ENCODE measurements at regions not wholly inside any gene's neighbourhood (a gene's known extent, or its start where the extent isn't known, plus 50 kb on each side); places are given as distances from the start of the nearest gene placed in this dataset.

- TF ChIP-seq MAX (IDR thresholded peaks at IDR 0.05) (no peak), CEBPB (IDR thresholded peaks at IDR 0.05; ENCODE audit: low read depth) (no peak), ZFX (IDR thresholded peaks at IDR 0.05) (no peak)
- no peak overlapping the region for H3K4me2 ChIP-seq (ENCODE audit: low read length)
- H3K9me3 ChIP-seq (ENCODE audit: control insufficient read depth in 1 of 2, insufficient read depth in 1 of 2, low read depth in 1 of 2, low read length in 2 of 2): peaks cover 0 to 4% of the 10 kb centered on the region in 2 experiments; a peak in 2 of 4 replicates
- no peaks in the 10 kb centered on the region for H3K36me3 ChIP-seq (ENCODE audit: control insufficient read depth in 1 of 2, insufficient read depth in 2 of 2, low read length in 2 of 2)
- intact Hi-C loops (cut with micrococcal nuclease): no loop called here
- no peaks in the 10 kb centered on the region for H3K4me1 ChIP-seq (ENCODE audit: control insufficient read depth in 1 of 2, insufficient read depth in 2 of 2, low read length in 2 of 2)
- no peak overlapping the region for H3K27ac ChIP-seq (ENCODE audit: low read depth, low read length)
- no peaks in the 10 kb centered on the region for H4K20me1 ChIP-seq (ENCODE audit: insufficient read depth)
- ATAC-seq: no peak
- no peaks in the 10 kb centered on the region for H3K27me3 ChIP-seq (ENCODE audit: insufficient read depth, low read length)
- H3K9ac ChIP-seq (ENCODE audit: low read length): no peak overlapping the region
- no peaks in the 10 kb centered on the region for H3K79me2 ChIP-seq (ENCODE audit: insufficient read depth, low read length)
- CTCF ChIA-PET: no interaction called here
- no peak overlapping the region for H3K4me3 ChIP-seq (replicated peaks in 1 of 2; ENCODE audit: low read depth in 1 of 2, low read length in 2 of 2)
- POLR2A ChIA-PET: no interaction called here
- RAD21 ChIA-PET (ENCODE audit: low non-redundant PET in 1 of 2, low total read pairs in 2 of 2, uncharacterized antibody in 2 of 2, unreplicated experiment in 2 of 2): no interaction called here
- H3K9me2 ChIP-seq (ENCODE audit: insufficient read depth): no peaks in the 10 kb centered on the region
- H2AFZ ChIP-seq (ENCODE audit: low read depth, low read length, poor library complexity, severe bottlenecking): no peak overlapping the region
- BruUV-seq (replicated peaks): no TSS peak
- no peak for DNase-seq (ENCODE audit: low read depth, low spot score)
Measured at GRCh38 chr3:22371036-22371435, 620.0 kb upstream of the ZNF385D start.

- DNase-seq (ENCODE audit: low read depth, low spot score) (no peak), ATAC-seq (no peak)
- Histone ChIP-seq H3K4me3 (replicated peaks in 1 of 2; ENCODE audit: low read depth in 1 of 2, low read length in 2 of 2) (no peak overlapping the region), H3K36me3 (ENCODE audit: control insufficient read depth in 1 of 2, insufficient read depth in 2 of 2, low read length in 2 of 2) (no peaks in the 10 kb centered on the region), H3K27me3 (ENCODE audit: insufficient read depth, low read length) (no peaks in the 10 kb centered on the region), H2AFZ (ENCODE audit: low read depth, low read length, poor library complexity, severe bottlenecking) (no peak overlapping the region), H4K20me1 (ENCODE audit: insufficient read depth) (no peaks in the 10 kb centered on the region), H3K27ac (ENCODE audit: low read depth, low read length) (no peak overlapping the region), H3K9me3 (ENCODE audit: control insufficient read depth in 1 of 2, insufficient read depth in 1 of 2, low read depth in 1 of 2, low read length in 2 of 2) (peaks cover 0 to 4% of the 10 kb centered on the region in 2 experiments; a peak in 2 of 4 replicates), H3K9ac (ENCODE audit: low read length) (no peak overlapping the region), H3K79me2 (ENCODE audit: insufficient read depth, low read length) (no peaks in the 10 kb centered on the region), H3K9me2 (ENCODE audit: insufficient read depth) (no peaks in the 10 kb centered on the region), H3K4me2 (ENCODE audit: low read length) (no peak overlapping the region), H3K4me1 (ENCODE audit: control insufficient read depth in 1 of 2, insufficient read depth in 2 of 2, low read length in 2 of 2) (no peaks in the 10 kb centered on the region)
- CTCF ChIA-PET: no interaction called here
- BruUV-seq (replicated peaks): no TSS peak
- POLR2A ChIA-PET: no interaction called here
- RAD21 ChIA-PET (ENCODE audit: low non-redundant PET in 1 of 2, low total read pairs in 2 of 2, uncharacterized antibody in 2 of 2, unreplicated experiment in 2 of 2): no interaction called here
- intact Hi-C loops (cut with micrococcal nuclease): no loop called here
- TF ChIP-seq YY1 (IDR thresholded peaks at IDR 0.05; ENCODE audit: extremely low read depth, insufficient replicate concordance, low read depth, low read length) (no peak), EZH2phosphoT487 (IDR thresholded peaks at IDR 0.05; ENCODE audit: borderline replicate concordance) (no peak), SIN3A (IDR thresholded peaks at IDR 0.05; ENCODE audit: low read depth) (no peak), ZBTB33 (IDR thresholded peaks at IDR 0.05; ENCODE audit: extremely low read depth, insufficient replicate concordance, low read length) (no peak), POLR2A (IDR thresholded peaks at IDR 0.05; ENCODE audit: borderline replicate concordance, extremely low read depth, insufficient read depth, insufficient read length) (no peak), CTCF (IDR thresholded peaks at IDR 0.05 in 2 of 3, conservative IDR thresholded peaks at IDR 0.05 in 1 of 3; ENCODE audit: borderline replicate concordance in 1 of 3, insufficient read depth in 1 of 3, low read depth in 2 of 3, low read length in 2 of 3) (no peak), SRF (IDR thresholded peaks at IDR 0.05; ENCODE audit: low read depth) (no peak), RAD21 (IDR thresholded peaks at IDR 0.05; ENCODE audit: low read depth) (no peak), ZNF274 (IDR thresholded peaks at IDR 0.05; ENCODE audit: low read depth, low read length) (no peak), TCF7L2 (IDR thresholded peaks at IDR 0.05; ENCODE audit: borderline replicate concordance, extremely low read depth, insufficient read depth, insufficient read length) (no peak)
Measured at GRCh38 chr3:22371607-22372291, 620.7 kb upstream of the ZNF385D start.
